ENCODE measurements at regions not wholly inside any gene's neighbourhood (a gene's known extent, or its start where the extent isn't known, plus 50 kb on each side); places are given as distances from the start of the nearest gene placed in this dataset.

- DNase-seq = no peak
These were observed 420.6 kb downstream of the IRS1 start for GRCh38 chr2:226378753-226379705.

- peak; percentile 12 for DNase-seq
These were observed 423.0 kb downstream of the IRS1 start for GRCh38 chr2:226376516-226377180.

DNA sequence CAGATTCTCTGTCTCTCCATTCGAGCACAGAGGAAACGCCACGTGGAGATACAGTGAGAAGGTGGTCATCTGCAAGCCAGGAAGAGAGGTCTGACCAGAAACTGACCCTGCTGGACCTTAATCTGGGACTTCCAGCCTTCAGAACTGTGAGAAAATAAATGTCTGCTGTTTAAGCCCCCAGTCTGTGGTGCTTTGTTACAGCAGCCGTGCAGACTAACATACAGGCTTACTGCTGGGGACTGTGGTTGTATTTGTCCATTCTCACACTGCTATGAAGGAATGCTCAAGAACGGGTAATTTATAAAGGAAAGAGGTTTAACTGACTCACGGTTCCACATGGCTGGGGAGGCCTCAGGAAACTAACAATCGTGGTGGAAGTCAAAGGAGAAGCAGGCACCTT lies 432.7 kb downstream of the IRS1 start:
- no peak for DNase-seq

DNA sequence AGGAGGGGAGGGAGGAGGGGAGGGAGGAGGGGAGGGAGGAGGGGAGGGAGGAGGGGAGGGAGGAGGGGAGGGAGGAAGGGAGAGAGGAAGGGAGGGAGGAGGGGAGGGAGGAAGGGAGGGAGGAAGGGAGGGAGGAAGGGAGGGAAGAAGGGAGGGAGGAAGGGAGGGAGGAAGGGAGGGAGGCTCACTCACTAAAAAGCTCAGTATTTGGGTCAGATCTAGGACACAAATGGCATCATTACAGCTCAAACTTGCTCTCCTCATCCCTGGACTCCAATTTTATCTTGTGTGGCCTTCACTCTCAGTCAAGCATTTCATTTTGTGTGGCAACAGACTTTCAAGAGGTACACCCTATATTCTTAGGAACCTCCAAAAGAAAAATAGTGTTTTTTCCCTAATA lies 435.4 kb downstream of the IRS1 start:
- DNase-seq = no peak

GRCh38 chr2:226362980-226363379 lies 436.6 kb downstream of the IRS1 start:
- DNase-seq = no peak

- no peak for DNase-seq
These were observed 439.0 kb downstream of the IRS1 start for GRCh38 chr2:226360658-226361057.

GRCh38 chr2:226358688-226359087 lies 440.9 kb downstream of the IRS1 start:
- DNase-seq = no peak

DNA sequence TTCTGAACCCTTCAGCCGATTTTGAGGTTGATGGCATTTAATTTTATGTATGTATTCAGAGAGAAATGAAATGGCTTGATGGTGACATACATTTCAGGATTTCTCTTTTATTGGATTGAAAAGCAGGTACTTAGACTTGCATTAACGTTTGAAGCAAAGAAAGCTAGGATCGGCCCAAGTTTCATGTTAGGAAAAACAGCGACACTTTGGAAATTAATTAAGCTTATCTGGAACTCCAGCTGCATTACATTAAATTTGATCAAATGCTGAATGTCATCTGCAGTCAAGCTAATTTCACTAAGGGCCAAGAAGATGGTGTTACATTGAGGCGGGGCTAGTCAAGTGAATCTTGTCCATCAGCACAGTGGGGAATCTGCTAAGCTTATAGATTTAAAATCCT lies 441.8 kb downstream of the IRS1 start:
- DNase-seq = no peak

DNA sequence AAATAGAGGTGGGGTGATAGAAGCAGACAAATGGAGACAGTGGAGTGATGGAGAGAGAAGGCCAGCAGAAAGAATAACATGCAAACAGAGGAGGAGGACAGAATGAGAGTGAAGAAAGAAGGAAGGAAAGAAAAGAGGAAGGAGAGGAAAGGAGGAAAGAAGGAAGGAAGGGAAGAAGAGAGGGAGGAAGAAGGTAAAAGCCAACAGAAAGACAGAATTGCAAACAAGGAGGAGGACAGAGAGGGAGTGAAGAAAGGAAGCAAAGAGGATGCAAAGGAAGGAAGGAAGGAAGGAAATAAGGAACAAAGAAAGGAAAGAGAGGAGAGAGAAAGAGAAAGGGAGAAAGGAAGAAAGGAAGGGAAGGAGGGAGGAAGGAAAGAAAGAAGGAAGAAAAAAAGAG lies 444.0 kb downstream of the IRS1 start:
- no peak for DNase-seq

- DNase-seq = peak; percentile 51
These were observed 445.2 kb downstream of the IRS1 start for GRCh38 chr2:226354434-226354833.

- DNase-seq = no peak
These were observed 446.6 kb downstream of the IRS1 start for GRCh38 chr2:226352941-226353560.

GRCh38 chr2:226351711-226352110 lies 447.9 kb downstream of the IRS1 start:
- no peak for DNase-seq

GRCh38 chr2:226339616-226340015 lies 460.0 kb downstream of the IRS1 start:
- DNase-seq = no peak

DNA sequence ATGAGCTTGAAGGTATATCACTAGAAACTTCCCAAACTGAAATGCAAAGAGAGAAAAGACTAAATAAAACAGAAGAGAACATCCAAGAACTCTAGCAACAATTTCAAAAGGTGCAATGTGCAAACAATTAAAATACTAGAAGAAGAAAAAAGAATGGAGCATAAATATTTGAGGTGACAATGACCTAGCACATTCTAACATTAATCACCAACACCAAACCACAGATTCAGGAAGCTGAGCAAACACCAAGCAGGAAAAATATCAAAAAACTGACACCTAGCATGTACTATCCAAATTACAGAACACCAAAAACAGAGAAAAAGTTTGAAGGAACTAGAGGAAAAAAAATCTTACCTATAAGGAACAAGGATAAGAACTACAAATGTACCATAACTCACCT lies 460.8 kb downstream of the IRS1 start:
- peak; percentile 8 for DNase-seq

DNA sequence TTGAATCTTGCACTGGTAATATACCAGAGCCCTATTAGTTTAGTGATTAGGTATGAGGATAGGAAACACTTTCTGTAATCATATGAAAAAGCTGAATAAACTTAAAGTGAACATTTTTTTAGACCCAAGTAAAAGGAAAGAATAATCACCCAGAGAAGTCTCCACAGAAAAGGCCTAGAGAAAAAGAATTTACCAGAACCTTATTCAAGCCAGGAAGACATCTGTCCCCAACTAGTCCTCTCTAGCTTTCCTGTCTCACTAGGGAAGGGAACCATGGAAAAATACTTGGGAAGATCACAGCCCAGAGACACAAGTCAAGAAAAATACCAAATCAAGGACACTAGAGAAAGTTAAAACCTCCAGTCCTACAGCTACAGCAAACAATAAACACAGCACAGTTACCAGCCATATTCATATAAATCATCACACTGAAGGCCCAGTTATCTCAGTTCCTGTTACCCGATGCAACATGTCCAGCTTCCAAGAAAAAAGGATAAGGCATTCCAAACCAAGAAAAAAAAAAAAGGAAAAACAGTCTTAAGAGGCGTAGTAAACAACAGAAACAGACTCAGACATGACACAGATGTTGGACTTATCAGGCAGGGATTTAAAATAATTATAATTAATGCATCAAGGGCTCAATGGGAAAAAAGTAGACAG lies 461.5 kb downstream of the IRS1 start:
- DNase-seq = no peak

DNA sequence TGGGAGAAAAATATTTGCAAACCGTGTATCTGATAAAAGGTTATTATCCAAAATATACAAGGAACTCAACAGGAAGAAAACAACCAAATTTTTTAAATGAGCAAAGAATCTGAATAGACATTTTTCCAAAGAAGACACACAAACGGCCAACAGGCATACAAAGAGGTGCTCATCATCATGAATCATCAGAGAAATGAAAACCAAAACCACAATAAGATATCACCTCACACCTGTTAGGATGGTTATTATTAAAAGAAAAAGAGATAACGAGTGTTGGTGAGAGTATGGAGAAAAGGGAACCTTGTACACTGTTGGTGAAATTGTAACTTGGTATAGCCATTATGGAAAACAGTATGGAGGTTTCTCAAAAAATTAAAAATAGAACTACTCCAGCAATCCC lies 463.3 kb downstream of the IRS1 start:
- no peak for DNase-seq

- DNase-seq = peak; percentile 59
These were observed 464.5 kb downstream of the IRS1 start for GRCh38 chr2:226334981-226335720.

DNA sequence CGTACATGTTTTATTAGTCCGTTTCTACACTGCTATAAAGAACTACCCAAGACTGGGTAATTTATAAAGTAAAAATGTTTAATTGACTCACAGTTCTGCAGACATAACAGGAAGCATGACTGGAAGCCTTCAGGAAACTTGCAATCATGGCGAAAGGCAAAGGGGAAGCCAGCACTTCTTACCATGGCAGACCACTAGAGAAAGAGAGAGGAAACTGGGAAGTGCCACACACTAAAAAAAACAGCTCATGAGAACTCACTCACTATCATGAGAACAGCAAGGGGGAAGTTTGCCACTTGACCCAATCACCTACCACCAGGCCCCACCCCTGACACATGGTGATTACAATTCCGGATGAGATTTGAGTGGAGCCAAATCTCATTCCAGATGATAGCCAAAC lies 466.2 kb downstream of the IRS1 start:
- DNase-seq = no peak

GRCh38 chr2:226330206-226330605 lies 469.4 kb downstream of the IRS1 start:
- DNase-seq = peak; percentile 4

GRCh38 chr2:226329180-226329579 lies 470.4 kb downstream of the IRS1 start:
- no peak for DNase-seq

GRCh38 chr2:226327830-226328229 lies 471.8 kb downstream of the IRS1 start:
- DNase-seq = no peak

GRCh38 chr2:226325526-226325925 lies 474.1 kb downstream of the IRS1 start:
- DNase-seq = no peak

All from fibroblast of skin of scalp (primary cell).